SK-N-SH treated with all-trans-retinoic acid at 6 μM for 48 hours (cell line): ENCODE measurements at regions not wholly inside any gene's neighbourhood (a gene's known extent, or its start where the extent isn't known, plus 50 kb on each side); places are given as distances from the start of the nearest gene placed in this dataset.

Experiments
- ATAC-seq: fragments of 200-7000 bp; cut with Tn5 transposase; 3 replicates; pipeline ENCODE4 v1.9.1; 2020; ENCODE audit warnings: mild to moderate bottlenecking, moderate library complexity
- ARNTL ChIP-seq: fragments of 450-650 bp; formaldehyde crosslinking; IDR thresholded peaks from 2 replicates; pipeline ENCODE4 v1.5.0; 2020; ENCODE audit warnings: low read depth, mild to moderate bottlenecking, moderate library complexity, borderline replicate concordance
- BACH2 ChIP-seq: fragments of 250-450 bp; sonication (Bioruptor Pico); IDR thresholded peaks from 2 replicates; pipeline ENCODE4 v1.9.0; 2021; ENCODE audit warnings: mild to moderate bottlenecking, borderline replicate concordance
- CSDC2 ChIP-seq: fragments of 250-450 bp; sonication (Bioruptor Pico); IDR thresholded peaks from 2 replicates; pipeline ENCODE4 v1.5.0; 2020; ENCODE audit warnings: mild to moderate bottlenecking, moderate library complexity
- CSRNP3 ChIP-seq: fragments of 250-450 bp; sonication (Bioruptor Pico); IDR thresholded peaks from 2 replicates; pipeline ENCODE4 v1.5.1; 2021; ENCODE audit warnings: mild to moderate bottlenecking, moderate library complexity
- ESRRG ChIP-seq: fragments of 250-450 bp; sonication (Bioruptor Pico); IDR thresholded peaks from 2 replicates; pipeline ENCODE4 v1.6.1; 2021; ENCODE audit warnings: mild to moderate bottlenecking
- GLIS3 ChIP-seq: fragments of 250-450 bp; sonication (Bioruptor Pico); IDR thresholded peaks from 2 replicates; pipeline ENCODE4 v1.5.0; 2020; ENCODE audit warnings: mild to moderate bottlenecking, moderate library complexity
- ISL1 ChIP-seq: fragments of 250-450 bp; sonication (Bioruptor Pico); IDR thresholded peaks from 2 replicates; pipeline ENCODE4 v2.1.2; 2022; ENCODE audit warnings: mild to moderate bottlenecking, moderate library complexity
- OSR1 ChIP-seq: fragments of 250-450 bp; sonication (Bioruptor Pico); IDR thresholded peaks from 2 replicates; pipeline ENCODE4 v1.8.0; 2022; ENCODE audit warnings: moderate library complexity, mild to moderate bottlenecking, inconsistent platforms
- PATZ1 ChIP-seq: fragments of 250-450 bp; sonication (Bioruptor Pico); IDR thresholded peaks from 2 replicates; pipeline ENCODE4 v1.8.0; 2020; ENCODE audit warnings: mild to moderate bottlenecking, moderate library complexity, borderline replicate concordance
- TCF4 ChIP-seq: fragments of 250-450 bp; sonication (Bioruptor Pico); IDR thresholded peaks from 2 replicates; pipeline ENCODE4 v1.8.0; 2021; ENCODE audit warnings: mild to moderate bottlenecking, moderate library complexity, borderline replicate concordance
- TOX ChIP-seq: fragments of 250-450 bp; sonication (Bioruptor Pico); IDR thresholded peaks from 2 replicates; pipeline ENCODE4 v1.8.0; 2021; ENCODE audit warnings: mild to moderate bottlenecking, moderate library complexity, borderline replicate concordance
- TSHZ2 ChIP-seq: fragments of 250-450 bp; sonication (Bioruptor Pico); IDR thresholded peaks from 2 replicates; pipeline ENCODE4 v1.5.0; 2020; ENCODE audit warnings: mild to moderate bottlenecking, moderate library complexity
- ZC3H10 ChIP-seq: fragments of 250-450 bp; sonication (Bioruptor Pico); IDR thresholded peaks from 2 replicates; pipeline ENCODE4 v1.5.1; 2021; ENCODE audit warnings: mild to moderate bottlenecking, moderate library complexity
- ZFP3 ChIP-seq: fragments of 250-450 bp; sonication (Bioruptor Pico); IDR thresholded peaks from 2 replicates; pipeline ENCODE4 v1.5.0; 2020; ENCODE audit warnings: mild to moderate bottlenecking, moderate library complexity
- ZNF565 ChIP-seq: fragments of 450-650 bp; formaldehyde crosslinking; conservative IDR thresholded peaks from 2 replicates; pipeline ENCODE4 v1.5.0; 2020; ENCODE audit warnings: low read depth, mild to moderate bottlenecking, moderate library complexity
- ZNF70 ChIP-seq: fragments of 450-650 bp; formaldehyde crosslinking; IDR thresholded peaks from 2 replicates; pipeline ENCODE4 v1.5.0; 2020; ENCODE audit warnings: mild to moderate bottlenecking, moderate library complexity
- ZNF8 ChIP-seq: fragments of 450-650 bp; formaldehyde crosslinking; IDR thresholded peaks from 2 replicates; pipeline ENCODE4 v1.5.0; 2020; ENCODE audit warnings: mild to moderate bottlenecking, moderate library complexity
- TF ChIP-seq, protein P1 (sequence below): fragments of 250-450 bp; sonication (Bioruptor Pico); IDR thresholded peaks from 2 replicates; pipeline ENCODE4 v1.8.0; 2021; ENCODE audit warnings: low read depth, mild to moderate bottlenecking, moderate library complexity, borderline replicate concordance

GRCh38 chr21:21605521-21605920, 607.3 kb downstream of the NCAM2 start:
- no peak for ATAC-seq
- TF ChIP-seq TSHZ2 (CRISPR knock-in tag) (no peak), CSRNP3 (no peak), ZC3H10 (CRISPR knock-in tag) (no peak), ZNF8 (CRISPR knock-in tag) (no peak), ZNF565 (CRISPR knock-in tag) (no peak), ARNTL (CRISPR knock-in tag) (no peak)
- TF ChIP-seq, protein P1, sequence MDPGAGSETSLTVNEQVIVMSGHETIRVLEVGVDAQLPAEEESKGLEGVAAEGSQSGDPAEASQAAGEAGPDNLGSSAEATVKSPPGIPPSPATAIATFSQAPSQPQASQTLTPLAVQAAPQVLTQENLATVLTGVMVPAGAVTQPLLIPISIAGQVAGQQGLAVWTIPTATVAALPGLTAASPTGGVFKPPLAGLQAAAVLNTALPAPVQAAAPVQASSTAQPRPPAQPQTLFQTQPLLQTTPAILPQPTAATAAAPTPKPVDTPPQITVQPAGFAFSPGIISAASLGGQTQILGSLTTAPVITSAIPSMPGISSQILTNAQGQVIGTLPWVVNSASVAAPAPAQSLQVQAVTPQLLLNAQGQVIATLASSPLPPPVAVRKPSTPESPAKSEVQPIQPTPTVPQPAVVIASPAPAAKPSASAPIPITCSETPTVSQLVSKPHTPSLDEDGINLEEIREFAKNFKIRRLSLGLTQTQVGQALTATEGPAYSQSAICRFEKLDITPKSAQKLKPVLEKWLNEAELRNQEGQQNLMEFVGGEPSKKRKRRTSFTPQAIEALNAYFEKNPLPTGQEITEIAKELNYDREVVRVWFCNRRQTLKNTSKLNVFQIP (CRISPR knock-in tag) = no peak

GRCh38 chr21:21606041-21606440, 607.8 kb downstream of the NCAM2 start:
- TF ChIP-seq OSR1 (CRISPR knock-in tag) (no peak), TOX (CRISPR knock-in tag) (no peak), GLIS3 (no peak), TCF4 (CRISPR knock-in tag) (no peak), ZNF70 (no peak), ZC3H10 (CRISPR knock-in tag) (no peak), ESRRG (CRISPR knock-in tag) (no peak), TSHZ2 (CRISPR knock-in tag) (no peak), PATZ1 (no peak), CSDC2 (CRISPR knock-in tag) (no peak)
- ATAC-seq = no peak

GRCh38 chr21:21612466-21612865, 614.3 kb downstream of the NCAM2 start:
- TF ChIP-seq TOX (CRISPR knock-in tag) (no peak), GLIS3 (no peak), ISL1 (CRISPR knock-in tag) (0 out of 2 replicates have a peak, but pooled peaks have one; percentile 33)
- TF ChIP-seq, all 23 proteins: peak for 1
- peak; percentile 98 for ATAC-seq

GRCh38 chr21:21614966-21615365, 616.8 kb downstream of the NCAM2 start:
- no peak for ATAC-seq
- no peak for TF ChIP-seq ISL1 (CRISPR knock-in tag)
- TF ChIP-seq ZFP3 = no peak
- no peak for TF ChIP-seq ESRRG (CRISPR knock-in tag)
- TF ChIP-seq, protein P1 (CRISPR knock-in tag) = no peak
- no peak for TF ChIP-seq CSRNP3
- no peak for TF ChIP-seq TSHZ2 (CRISPR knock-in tag)
- no peak for TF ChIP-seq BACH2 (CRISPR knock-in tag)
- no peak for TF ChIP-seq ZNF8 (CRISPR knock-in tag)
- TF ChIP-seq ARNTL (CRISPR knock-in tag) = no peak
